ENCODE measurements at regions not wholly inside any gene's neighbourhood (a gene's known extent, or its start where the extent isn't known, plus 50 kb on each side); places are given as distances from the start of the nearest gene placed in this dataset.
"Not testable (repeated sequence)": the region's sequence is repeated elsewhere in the genome, so short reads cannot be mapped to it uniquely, and the experiment has no call there.

DNA sequence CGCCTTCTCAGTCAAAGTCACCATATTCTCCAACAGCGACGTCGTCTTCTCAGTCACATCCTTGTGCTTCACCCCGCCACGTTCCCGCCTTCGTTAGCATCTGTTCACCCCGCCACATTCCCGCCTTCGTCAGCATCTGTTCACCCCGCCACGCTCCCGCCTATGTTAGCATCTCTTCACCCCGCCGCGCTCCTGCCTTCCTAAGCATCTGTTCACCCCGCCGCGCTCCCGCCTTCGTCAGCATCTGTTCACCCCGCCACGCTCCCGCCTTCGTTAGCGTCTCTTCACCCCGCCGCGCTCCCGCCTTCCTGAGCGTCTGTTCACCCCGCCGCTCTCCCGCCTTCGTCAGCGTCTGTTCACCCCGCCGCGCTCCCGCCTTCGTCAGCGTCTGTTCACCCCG lies 816.4 kb upstream of the TPTE start:
- DNase-seq = not testable (repeated sequence)

- DNase-seq = not testable (repeated sequence)
These were observed 815.9 kb upstream of the TPTE start for GRCh38 chr21:9705455-9705854.

- not testable (repeated sequence) for DNase-seq
These were observed 796.8 kb upstream of the TPTE start for GRCh38 chr21:9724542-9724941.

- not testable (repeated sequence) for DNase-seq
These were observed 794.2 kb upstream of the TPTE start for GRCh38 chr21:9727187-9727586.

GRCh38 chr21:9728219-9728992 lies 793.0 kb upstream of the TPTE start:
- DNase-seq = not testable (repeated sequence)

- no peak for DNase-seq
These were observed 790.5 kb upstream of the TPTE start for GRCh38 chr21:9730866-9731265.

DNA sequence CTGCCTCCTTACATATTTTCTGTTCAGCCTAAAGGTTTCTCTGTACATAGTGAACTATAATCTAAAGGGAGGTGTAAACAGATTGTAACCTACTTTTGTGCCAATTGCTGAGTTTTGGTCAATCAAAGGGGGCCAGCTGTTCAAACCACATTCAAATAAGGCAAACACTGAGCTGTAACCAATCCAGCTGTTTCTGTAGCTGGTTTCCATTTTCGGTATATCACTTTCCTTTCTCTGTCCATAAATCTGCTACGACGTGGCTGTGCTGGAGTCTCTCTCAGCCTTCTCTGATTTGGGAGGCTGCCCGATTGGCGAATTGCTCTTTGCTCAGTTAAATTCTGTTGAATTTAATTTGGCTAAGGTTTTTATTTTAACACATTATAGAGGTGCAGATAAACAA lies 790.1 kb upstream of the TPTE start:
- not testable (repeated sequence) for DNase-seq

- DNase-seq = not testable (repeated sequence)
These were observed 788.8 kb upstream of the TPTE start for GRCh38 chr21:9732605-9733004.

DNA sequence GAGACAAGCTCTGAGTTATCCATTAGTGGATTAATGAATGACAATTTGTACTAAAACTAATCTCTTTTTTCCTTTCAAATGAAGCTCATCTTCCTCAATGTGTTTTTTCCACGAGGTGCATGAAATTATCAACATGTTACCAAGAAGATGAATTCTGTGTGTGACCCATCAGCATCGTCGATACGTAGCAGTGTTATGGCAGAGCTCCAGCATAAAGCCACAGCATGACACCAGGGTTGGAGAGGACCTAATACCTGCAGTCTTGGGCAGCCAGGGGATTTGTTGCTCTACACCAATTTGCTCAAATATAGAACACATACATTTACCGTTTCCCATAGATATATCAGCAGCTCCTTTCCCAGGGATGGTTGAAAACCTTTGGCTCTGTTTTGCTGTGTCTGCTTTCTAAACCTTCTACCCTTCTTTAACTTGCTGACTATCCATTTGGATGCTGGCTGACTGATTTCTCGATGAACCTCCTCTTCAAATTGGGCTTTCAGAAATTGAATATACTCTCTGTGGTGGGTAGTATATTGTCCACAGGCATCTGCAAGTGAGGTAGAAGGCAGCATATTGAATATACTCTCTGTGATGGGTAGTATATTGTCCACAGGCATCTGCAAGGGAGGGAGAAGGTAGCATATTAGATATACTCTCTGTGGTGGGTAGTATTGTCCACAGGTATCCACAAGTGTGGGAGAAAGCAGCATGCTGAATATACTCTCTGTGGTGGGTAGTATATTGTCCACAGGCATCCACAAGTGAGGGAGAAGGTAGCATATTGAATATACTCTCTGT lies 787.4 kb upstream of the TPTE start:
- DNase-seq = not testable (repeated sequence)

- no peak for DNase-seq
These were observed 785.9 kb upstream of the TPTE start for GRCh38 chr21:9735421-9735961.

GRCh38 chr21:9737301-9737700 lies 784.1 kb upstream of the TPTE start:
- not testable (repeated sequence) for DNase-seq

- not testable (repeated sequence) for DNase-seq
These were observed 783.4 kb upstream of the TPTE start for GRCh38 chr21:9737871-9738515.

DNA sequence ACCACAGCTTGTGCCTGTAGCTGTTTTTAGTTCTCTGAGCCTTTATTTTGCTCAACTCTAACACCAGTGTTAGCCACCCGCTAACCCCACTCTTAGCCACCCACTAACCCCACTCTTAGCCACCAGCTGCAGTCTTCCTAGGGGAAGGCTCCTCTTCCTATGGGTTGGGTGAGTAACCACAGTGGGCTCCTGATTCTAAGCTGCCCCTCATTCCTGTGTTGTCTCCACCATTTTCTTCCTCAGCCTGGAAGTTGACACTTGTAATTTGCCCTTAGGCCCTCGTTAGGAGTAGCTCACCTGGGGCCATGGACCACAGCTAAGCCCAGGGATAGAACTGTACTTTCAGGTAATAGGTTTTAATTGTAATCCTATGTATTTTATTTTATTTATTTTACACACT lies 782.9 kb upstream of the TPTE start:
- DNase-seq = no peak

DNA sequence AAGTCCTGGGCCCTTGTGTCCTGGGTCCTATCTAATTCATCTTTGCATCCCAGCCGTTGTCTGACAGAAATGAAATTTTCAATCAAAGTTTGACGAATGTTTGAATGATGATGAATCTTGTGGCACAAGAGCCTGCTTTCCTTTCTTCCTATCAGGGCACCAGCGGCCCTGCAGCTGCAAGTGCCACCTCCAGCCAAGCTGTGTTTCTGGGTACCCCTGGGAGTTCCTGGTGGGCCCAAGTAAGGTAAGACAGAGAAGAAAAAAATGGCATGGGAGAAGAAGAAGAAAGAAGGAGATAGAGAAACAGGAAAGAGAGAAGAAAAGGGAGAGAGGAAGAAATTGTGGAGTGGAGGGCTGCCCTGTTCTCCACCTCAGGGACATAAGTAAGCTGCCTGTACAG lies 782.1 kb upstream of the TPTE start:
- no peak for DNase-seq

DNA sequence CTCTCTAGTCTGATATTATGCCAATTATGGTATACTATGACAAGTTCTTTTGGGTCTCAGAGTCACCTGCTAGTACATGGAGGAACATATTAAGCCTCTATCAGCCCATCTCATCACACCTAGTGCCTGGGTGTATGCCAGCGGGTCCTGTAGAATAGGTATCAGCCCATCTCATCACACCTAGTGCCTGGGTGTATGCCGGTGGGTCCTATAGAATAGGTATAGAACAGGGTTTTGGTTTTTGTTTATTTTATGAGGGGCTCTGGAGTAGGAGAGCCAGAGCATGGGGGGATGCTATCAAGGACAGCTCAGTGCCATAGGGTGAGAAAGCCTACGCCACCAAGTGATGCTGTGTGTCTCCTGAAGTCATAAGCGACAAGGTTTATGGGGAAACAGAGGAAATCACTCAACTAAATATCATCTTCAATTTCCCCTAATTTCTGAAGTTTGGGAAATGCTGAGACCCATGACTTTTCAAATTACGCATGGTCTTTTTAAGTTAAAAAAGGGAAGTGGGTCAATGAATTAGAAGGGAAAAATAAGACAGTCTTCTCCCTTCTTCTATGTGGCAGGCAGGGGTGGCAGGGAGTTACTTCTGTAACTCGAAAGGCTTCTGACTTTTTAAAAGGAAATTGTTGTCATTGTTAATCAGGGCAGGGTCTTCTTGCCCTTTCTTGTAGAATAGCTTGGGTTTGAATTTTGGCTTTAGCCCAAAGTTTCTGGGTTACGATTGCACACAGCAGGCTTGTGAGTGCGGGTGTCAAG lies 781.0 kb upstream of the TPTE start:
- DNase-seq = not testable (repeated sequence)

GRCh38 chr21:9740991-9741742 lies 780.2 kb upstream of the TPTE start:
- not testable (repeated sequence) for DNase-seq

DNA sequence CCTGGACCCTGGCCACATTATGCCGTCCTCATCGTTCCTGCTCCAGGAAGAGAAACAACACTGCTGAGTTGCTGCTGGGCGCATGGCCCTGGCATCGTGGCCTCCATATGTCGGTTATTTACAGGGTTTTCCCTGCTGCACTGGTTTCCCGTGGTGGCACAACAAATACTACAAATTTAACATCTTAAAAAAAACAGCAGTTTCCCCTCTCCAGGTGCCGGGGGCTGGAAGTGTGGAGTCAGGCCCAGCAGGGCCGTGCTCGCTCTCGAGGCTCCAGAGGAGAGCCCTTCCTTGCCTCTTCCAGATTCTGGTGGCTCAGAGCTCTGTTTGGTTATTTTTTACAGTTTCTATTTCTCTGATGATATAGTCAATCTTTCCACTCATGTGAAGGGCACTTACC lies 777.8 kb upstream of the TPTE start:
- DNase-seq = not testable (repeated sequence)

DNA sequence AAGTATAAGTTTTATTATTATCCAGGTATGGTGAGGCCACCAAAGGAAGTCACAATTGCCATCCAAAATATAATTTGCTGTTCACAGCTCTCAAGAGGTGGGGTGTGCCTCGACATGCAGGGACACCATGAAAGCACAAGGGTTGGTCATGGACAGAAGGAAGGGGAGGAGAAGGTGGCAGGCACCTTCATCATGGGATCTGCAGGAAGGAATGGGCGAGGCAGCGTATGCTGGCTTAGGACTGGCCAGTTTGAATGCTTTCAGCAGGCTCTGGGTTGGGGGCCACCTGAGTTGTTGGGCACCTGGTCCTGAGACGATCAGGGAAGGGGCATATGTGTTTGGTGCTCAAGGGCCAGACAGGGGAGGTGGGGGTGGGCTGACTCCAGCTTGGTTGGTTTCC lies 777.2 kb upstream of the TPTE start:
- not testable (repeated sequence) for DNase-seq

DNA sequence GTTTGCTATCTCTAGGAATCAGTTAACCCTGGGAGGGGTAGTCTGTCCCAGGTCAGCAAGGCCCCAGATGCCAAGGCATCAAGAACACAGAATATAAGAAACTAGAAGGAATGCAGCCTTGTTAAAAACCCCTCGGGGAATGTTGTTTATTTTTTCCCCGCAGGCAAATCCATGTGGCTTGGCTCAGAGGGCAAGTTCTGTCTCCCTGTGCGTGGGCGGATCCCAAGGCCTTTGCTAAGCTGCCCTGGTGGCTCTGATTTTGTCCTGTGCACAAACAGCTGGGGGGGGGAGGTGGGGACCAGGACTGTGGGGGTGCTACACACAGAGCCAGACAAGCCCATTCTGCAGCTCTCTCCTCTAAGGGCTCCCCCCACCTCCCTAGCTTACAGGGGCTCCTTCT lies 776.8 kb upstream of the TPTE start:
- not testable (repeated sequence) for DNase-seq

GRCh38 chr21:9745457-9746108 lies 775.8 kb upstream of the TPTE start:
- not testable (repeated sequence) for DNase-seq

DNA sequence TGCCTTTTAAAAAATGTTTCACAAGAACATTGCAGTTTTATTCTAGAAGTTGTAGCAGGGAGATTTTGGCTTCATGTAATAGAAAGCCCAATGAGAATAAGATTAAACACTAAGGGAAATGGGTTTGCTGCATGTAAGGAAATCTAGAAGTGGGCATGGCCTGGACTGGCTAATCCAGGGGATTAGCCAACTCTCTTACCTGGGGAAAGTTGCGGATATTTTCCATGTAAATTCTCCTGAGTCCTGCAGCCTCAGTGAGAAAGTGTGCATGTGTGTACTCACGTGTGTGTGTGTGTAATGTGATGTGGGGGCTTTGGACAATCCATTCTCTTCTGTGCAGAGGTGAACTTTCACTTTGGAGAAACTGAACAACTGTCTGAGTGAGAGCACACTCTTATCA lies 775.1 kb upstream of the TPTE start:
- DNase-seq = not testable (repeated sequence)

Measured in stimulated activated CD4-positive, alpha-beta T cell treated with anti-CD3 and anti-CD28 coated beads, Interleukin-4, amount 100 ng/mL, for 1 hour (primary cell).